ENCODE measurements at regions not wholly inside any gene's neighbourhood (a gene's known extent, or its start where the extent isn't known, plus 50 kb on each side); places are given as distances from the start of the nearest gene placed in this dataset.
"Not testable (repeated sequence)": the region's sequence is repeated elsewhere in the genome, so short reads cannot be mapped to it uniquely, and the experiment has no call there.

- no peak for TF ChIP-seq EZH2 (IDR thresholded peaks at IDR 0.05; ENCODE audit: insufficient read depth, low read length)
- TF ChIP-seq CTCF (IDR thresholded peaks at IDR 0.05; ENCODE audit: insufficient read depth, low read depth, low read length), result no peak
- no peaks in the 10 kb centered on the region for H3K36me3 ChIP-seq (ENCODE audit: insufficient read depth, low read length)
- no peak overlapping the region for H3K4me3 Mint-ChIP-seq (ENCODE audit: unreplicated experiment)
- H3K4me2 ChIP-seq (ENCODE audit: low read length), result no peak overlapping the region
- no peak overlapping the region for H2AFZ ChIP-seq (ENCODE audit: low read depth, low read length)
- no peaks in the 10 kb centered on the region for H3K79me2 ChIP-seq (ENCODE audit: insufficient read depth, low read length)
- FAIRE-seq (no peak), DNase-seq (ENCODE audit: low read depth) (no peak)
- H3K9ac ChIP-seq (ENCODE audit: low read length), result no peak overlapping the region
- H3K27me3 Mint-ChIP-seq (ENCODE audit: low read depth, unreplicated experiment), result no peaks in the 10 kb centered on the region
- H3K27ac Mint-ChIP-seq (ENCODE audit: unreplicated experiment), result no peak overlapping the region
- H3K9me3 ChIP-seq (ENCODE audit: insufficient read depth, low read depth, low read length), result no peaks in the 10 kb centered on the region
- no peaks in the 10 kb centered on the region for H3K27me3 ChIP-seq (ENCODE audit: insufficient read depth, low read length)
- no peak overlapping the region for H3K27ac ChIP-seq (ENCODE audit: low read depth, low read length)
- H3K9me3 Mint-ChIP-seq (ENCODE audit: unreplicated experiment), result no peaks in the 10 kb centered on the region
- no peaks in the 10 kb centered on the region for H3K4me1 ChIP-seq (ENCODE audit: insufficient read depth, low read length)
- H3K4me1 Mint-ChIP-seq (ENCODE audit: low read depth, unreplicated experiment), result no peaks in the 10 kb centered on the region
- no peaks in the 10 kb centered on the region for H4K20me1 ChIP-seq (ENCODE audit: insufficient read depth, low read length)
- no peak overlapping the region for H3K4me3 ChIP-seq (ENCODE audit: insufficient read depth, low read depth, low read length)
- peaks cover 17% of the 10 kb centered on the region for H3K36me3 Mint-ChIP-seq (ENCODE audit: low read depth, unreplicated experiment)
Measured at GRCh38 chr15:62681939-62682896, 360.3 kb upstream of the TPM1 start.

GRCh38 chr15:62683192-62683591, 359.4 kb upstream of the TPM1 start:
- H4K20me1 ChIP-seq (ENCODE audit: insufficient read depth, low read length); FAIRE-seq; H2AFZ ChIP-seq (ENCODE audit: low read depth, low read length); H3K27ac ChIP-seq (ENCODE audit: low read depth, low read length); H3K79me2 ChIP-seq (ENCODE audit: insufficient read depth, low read length); H3K9ac ChIP-seq (ENCODE audit: low read length); H3K27me3 Mint-ChIP-seq (ENCODE audit: low read depth, unreplicated experiment); H3K36me3 ChIP-seq (ENCODE audit: insufficient read depth, low read length); H3K9me3 Mint-ChIP-seq (ENCODE audit: unreplicated experiment); H3K27me3 ChIP-seq (ENCODE audit: insufficient read depth, low read length); H3K4me3 ChIP-seq (ENCODE audit: insufficient read depth, low read depth, low read length); H3K4me1 ChIP-seq (ENCODE audit: insufficient read depth, low read length); H3K4me3 Mint-ChIP-seq (ENCODE audit: unreplicated experiment); H3K27ac Mint-ChIP-seq (ENCODE audit: unreplicated experiment); H3K9me3 ChIP-seq (ENCODE audit: insufficient read depth, low read depth, low read length); DNase-seq (ENCODE audit: low read depth); H3K4me2 ChIP-seq (ENCODE audit: low read length); H3K4me1 Mint-ChIP-seq (ENCODE audit: low read depth, unreplicated experiment): not testable (repeated sequence)
- peaks cover 19% of the 10 kb centered on the region for H3K36me3 Mint-ChIP-seq (ENCODE audit: low read depth, unreplicated experiment)

GRCh38 chr15:62684123-62684808, 358.3 kb upstream of the TPM1 start:
- no peak overlapping the region for H3K4me2 ChIP-seq (ENCODE audit: low read length)
- no peaks in the 10 kb centered on the region for H3K4me1 ChIP-seq (ENCODE audit: insufficient read depth, low read length)
- Mint-ChIP-seq H3K9me3 (ENCODE audit: unreplicated experiment) (no peaks in the 10 kb centered on the region), H3K27me3 (ENCODE audit: low read depth, unreplicated experiment) (no peaks in the 10 kb centered on the region), H3K27ac (ENCODE audit: unreplicated experiment) (no peak overlapping the region), H3K4me3 (ENCODE audit: unreplicated experiment) (no peak overlapping the region), H3K36me3 (ENCODE audit: low read depth, unreplicated experiment) (peaks cover 19% of the 10 kb centered on the region), H3K4me1 (ENCODE audit: low read depth, unreplicated experiment) (no peaks in the 10 kb centered on the region)
- H3K9ac ChIP-seq (ENCODE audit: low read length), result no peak overlapping the region
- DNase-seq (ENCODE audit: low read depth) (no peak), FAIRE-seq (no peak)
- H3K36me3 ChIP-seq (ENCODE audit: insufficient read depth, low read length), result no peaks in the 10 kb centered on the region
- H4K20me1 ChIP-seq (ENCODE audit: insufficient read depth, low read length), result no peaks in the 10 kb centered on the region
- H2AFZ ChIP-seq (ENCODE audit: low read depth, low read length), result no peak overlapping the region
- H3K79me2 ChIP-seq (ENCODE audit: insufficient read depth, low read length), result no peaks in the 10 kb centered on the region
- no peaks in the 10 kb centered on the region for H3K27me3 ChIP-seq (ENCODE audit: insufficient read depth, low read length)
- no peak overlapping the region for H3K27ac ChIP-seq (ENCODE audit: low read depth, low read length)
- no peak overlapping the region for H3K4me3 ChIP-seq (ENCODE audit: insufficient read depth, low read depth, low read length)
- no peak for TF ChIP-seq EZH2 (IDR thresholded peaks at IDR 0.05; ENCODE audit: insufficient read depth, low read length)
- no peak for TF ChIP-seq CTCF (IDR thresholded peaks at IDR 0.05; ENCODE audit: insufficient read depth, low read depth, low read length)
- no peaks in the 10 kb centered on the region for H3K9me3 ChIP-seq (ENCODE audit: insufficient read depth, low read depth, low read length)
